ENCODE measurements at regions not wholly inside any gene's neighbourhood (a gene's known extent, or its start where the extent isn't known, plus 50 kb on each side); places are given as distances from the start of the nearest gene placed in this dataset.
"Not testable (repeated sequence)": the region's sequence is repeated elsewhere in the genome, so short reads cannot be mapped to it uniquely, and the experiment has no call there.

- DNase-seq, result no peak
These were observed 784.5 kb downstream of the TBL1XR1 start for GRCh38 chr3:176412771-176413170.

- no peak for DNase-seq
These were observed 793.8 kb downstream of the TBL1XR1 start for GRCh38 chr3:176403531-176403930.

GRCh38 chr3:176401211-176401610, 796.1 kb downstream of the TBL1XR1 start:
- DNase-seq, result no peak

- no peak for DNase-seq
These were observed 798.1 kb downstream of the TBL1XR1 start for GRCh38 chr3:176399193-176399592.

GRCh38 chr3:176395240-176395639, 802.0 kb downstream of the TBL1XR1 start:
- DNase-seq, result no peak

- peak; percentile 25 for DNase-seq
These were observed 818.5 kb downstream of the TBL1XR1 start for GRCh38 chr3:176378789-176379188.

GRCh38 chr3:176376531-176376930, 820.8 kb downstream of the TBL1XR1 start:
- no peak for DNase-seq

GRCh38 chr3:176375519-176375918, 821.8 kb downstream of the TBL1XR1 start:
- no peak for DNase-seq

- DNase-seq, result no peak
These were observed 835.0 kb downstream of the TBL1XR1 start for GRCh38 chr3:176362191-176362731.

- DNase-seq, result peak; percentile 10
These were observed 838.1 kb downstream of the TBL1XR1 start for GRCh38 chr3:176359211-176359610.

GRCh38 chr3:176357891-176358290, 839.4 kb downstream of the TBL1XR1 start:
- DNase-seq, result no peak

GRCh38 chr3:176354843-176355242, 842.4 kb downstream of the TBL1XR1 start:
- DNase-seq, result no peak

GRCh38 chr3:176352716-176353334, 844.5 kb downstream of the TBL1XR1 start:
- no peak for DNase-seq

GRCh38 chr3:176351408-176351807, 845.9 kb downstream of the TBL1XR1 start:
- no peak for DNase-seq

- DNase-seq, result no peak
These were observed 847.6 kb downstream of the TBL1XR1 start for GRCh38 chr3:176349706-176350105.

GRCh38 chr3:176347424-176348146, 849.7 kb downstream of the TBL1XR1 start:
- DNase-seq, result no peak

- DNase-seq, result no peak
These were observed 855.3 kb downstream of the TBL1XR1 start for GRCh38 chr3:176341963-176342362.

- no peak for DNase-seq
These were observed 868.6 kb downstream of the TBL1XR1 start for GRCh38 chr3:176328666-176329065.

GRCh38 chr3:176328198-176328597, 869.1 kb downstream of the TBL1XR1 start:
- no peak for DNase-seq

GRCh38 chr3:176326894-176327490, 870.3 kb downstream of the TBL1XR1 start:
- not testable (repeated sequence) for DNase-seq

- not testable (repeated sequence) for DNase-seq
These were observed 875.8 kb downstream of the TBL1XR1 start for GRCh38 chr3:176321532-176321931.

GRCh38 chr3:176321099-176321498, 876.2 kb downstream of the TBL1XR1 start:
- no peak for DNase-seq

- DNase-seq, result no peak
These were observed 883.9 kb downstream of the TBL1XR1 start for GRCh38 chr3:176313426-176313825.

- DNase-seq, result no peak
These were observed 886.6 kb downstream of the TBL1XR1 start for GRCh38 chr3:176310641-176311040.

Measured in DMS53 (cell line).